Skin epidermis (tissue), 12 donors: ENCODE measurements at regions not wholly inside any gene's neighbourhood (a gene's known extent, or its start where the extent isn't known, plus 50 kb on each side); places are given as distances from the start of the nearest gene placed in this dataset.
"Not testable (repeated sequence)": the region's sequence is repeated elsewhere in the genome, so short reads cannot be mapped to it uniquely, and the experiment has no call there.

Experiments used
- H3K27ac ChIP-seq, 21 experiments: fragments of 200-600 bp; sonication (generic) in 11 of 21; one replicate each; pipeline ENCODE4 v1.5.0; 2020; ENCODE audit warnings: mild to moderate bottlenecking in 3 of 21, inconsistent platforms in 2 of 21, moderate library complexity in 2 of 21
- H3K4me3 ChIP-seq, 7 experiments: fragments of 200-600 bp; sonication (generic) in 2 of 7; one replicate each; pipeline ENCODE4 v1.5.0; 2020; ENCODE audit warnings: inconsistent platforms in 2 of 7, mild to moderate bottlenecking in 2 of 7, moderate library complexity in 1 of 7

DNA sequence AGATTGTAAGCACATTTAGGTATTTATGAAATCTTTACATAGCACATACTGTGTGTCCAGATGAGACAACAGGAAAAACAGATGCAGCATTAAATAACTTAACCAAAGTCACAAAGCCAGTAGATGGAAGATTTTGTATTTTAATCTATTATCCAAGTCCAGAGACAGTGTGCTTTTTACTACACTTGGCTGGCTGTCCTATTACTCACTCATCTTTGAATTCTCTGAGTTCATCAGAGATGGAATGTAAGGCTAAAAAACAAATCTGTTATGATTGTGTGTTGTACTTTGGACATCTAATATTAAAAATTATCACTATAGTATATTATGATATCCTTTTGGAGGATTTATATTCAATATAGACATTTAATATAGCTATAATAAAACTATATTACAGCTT is 1189.4 kb downstream of the DSC3 start:
- Histone ChIP-seq H3K27ac (no peak overlapping the region), H3K4me3 (no peak overlapping the region)

DNA sequence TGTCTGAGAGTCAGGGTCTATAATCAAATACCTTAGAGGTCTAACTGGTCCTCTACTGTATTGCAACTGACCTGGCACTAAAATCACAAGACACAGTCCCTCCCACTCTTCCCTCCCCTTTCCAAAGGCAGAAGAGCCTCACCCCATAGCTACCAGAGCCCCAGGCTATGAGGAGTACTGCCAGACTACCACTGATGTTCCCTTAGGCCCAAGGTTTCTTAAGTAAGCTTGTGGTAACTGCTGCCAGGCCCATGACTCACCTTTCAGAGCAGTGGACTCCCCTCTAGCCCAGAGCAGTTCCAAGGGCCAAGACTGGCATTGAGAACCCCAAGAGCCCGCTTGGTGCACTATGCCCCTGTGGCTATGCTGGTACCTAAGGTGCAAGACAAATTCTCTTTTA is 1193.4 kb downstream of the DSC3 start:
- no peak overlapping the region for H3K27ac ChIP-seq
- H3K4me3 ChIP-seq: no peak overlapping the region

DNA sequence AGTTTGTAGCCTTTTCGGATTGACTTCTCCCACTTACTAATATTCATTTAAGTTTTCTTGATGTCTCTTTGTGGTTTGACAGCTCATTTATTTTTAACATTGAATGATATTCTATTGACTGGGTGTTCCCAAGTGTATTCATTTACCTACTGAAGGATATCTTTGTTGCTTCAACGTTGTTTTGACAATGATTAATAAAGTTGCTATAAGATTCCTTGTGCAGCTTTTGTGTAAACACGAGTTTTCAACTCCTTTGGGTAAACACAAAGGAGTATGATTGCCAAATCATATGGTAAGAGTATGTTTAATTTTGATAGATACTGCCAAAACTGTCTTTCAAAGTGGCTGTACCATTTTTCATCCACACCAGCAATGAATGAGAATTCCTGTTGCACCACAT is 1200.9 kb downstream of the DSC3 start:
- H3K4me3 ChIP-seq: no peak overlapping the region
- H3K27ac ChIP-seq: no peak overlapping the region

DNA sequence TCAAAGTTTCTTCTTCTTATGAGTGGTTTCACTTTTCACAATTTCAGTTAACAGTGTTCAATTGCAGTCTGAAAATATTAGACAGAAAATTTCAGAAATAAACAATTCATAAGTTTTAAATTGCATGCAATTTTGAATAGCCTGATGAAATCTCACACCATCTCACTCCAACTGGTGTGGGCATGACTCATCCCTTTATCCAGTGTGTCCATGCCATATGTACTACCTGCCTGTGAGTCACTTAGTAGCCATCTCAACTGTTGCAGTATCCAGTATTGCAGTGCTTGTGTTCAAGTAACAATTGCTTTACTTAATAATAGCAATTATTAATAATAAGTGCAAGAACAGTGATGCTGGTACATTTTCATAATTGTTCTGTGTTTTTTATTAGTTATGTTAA is 1202.5 kb downstream of the DSC3 start:
- no peak overlapping the region for H3K4me3 ChIP-seq
- no peak overlapping the region for H3K27ac ChIP-seq

DNA sequence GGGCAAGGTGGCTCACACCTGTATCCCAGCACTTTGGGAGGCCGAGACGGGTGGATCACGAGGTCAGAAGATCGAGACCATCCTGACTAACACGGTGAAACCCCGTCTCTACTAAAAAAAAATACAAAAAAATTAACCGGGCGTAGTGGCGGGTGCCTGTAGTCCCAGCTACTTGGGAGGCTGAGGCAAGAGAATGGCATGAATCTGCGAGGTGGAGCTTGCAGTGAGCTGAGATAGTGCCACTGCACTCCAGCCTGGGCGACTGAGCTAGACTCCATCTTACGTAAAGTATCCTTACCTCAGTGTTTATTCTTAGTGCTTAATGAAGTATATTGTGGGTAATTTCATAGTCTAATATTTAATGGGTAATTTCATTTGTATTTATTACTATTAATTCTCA is 1203.6 kb downstream of the DSC3 start:
- not testable (repeated sequence) for H3K27ac ChIP-seq, H3K4me3 ChIP-seq

DNA sequence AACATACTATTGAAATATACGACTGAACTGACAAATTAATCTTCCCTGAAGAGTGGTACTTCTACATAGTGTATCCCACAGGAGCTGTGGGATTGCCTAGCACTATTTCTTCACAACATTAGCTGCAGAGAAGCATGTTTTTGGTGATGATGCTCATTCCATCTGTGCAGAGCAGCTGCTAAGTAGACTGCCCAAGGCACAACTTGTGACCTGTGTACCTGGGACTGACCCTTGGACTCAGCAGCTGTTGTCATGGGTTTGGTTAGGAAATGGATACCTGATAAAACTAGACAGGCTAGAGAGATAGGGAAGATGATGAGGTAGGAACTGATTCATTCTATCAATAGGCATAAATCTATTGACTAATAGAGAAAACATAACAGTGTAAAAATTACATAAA is 1204.0 kb downstream of the DSC3 start:
- Histone ChIP-seq H3K4me3 (no peak overlapping the region), H3K27ac (no peak overlapping the region)

DNA sequence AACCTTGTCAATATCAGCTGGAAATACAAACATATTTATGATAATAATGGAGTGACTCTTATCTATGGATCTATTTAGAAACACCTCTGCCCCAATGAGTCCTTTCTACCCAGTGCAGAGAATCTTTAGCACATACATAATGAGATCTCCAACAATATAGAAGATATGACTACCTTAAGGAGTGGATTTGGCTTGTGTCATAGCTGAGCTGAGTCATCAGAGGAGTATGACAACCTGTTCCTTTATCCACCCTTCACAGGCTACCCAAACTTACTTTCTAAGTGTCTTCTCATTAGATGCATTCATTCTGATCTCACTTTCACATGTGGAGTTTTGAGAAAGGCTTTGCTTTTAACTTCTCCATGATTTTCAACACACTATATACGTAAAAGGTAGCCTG is 1218.9 kb downstream of the DSC3 start:
- Histone ChIP-seq H3K27ac (no peak overlapping the region), H3K4me3 (no peak overlapping the region)

DNA sequence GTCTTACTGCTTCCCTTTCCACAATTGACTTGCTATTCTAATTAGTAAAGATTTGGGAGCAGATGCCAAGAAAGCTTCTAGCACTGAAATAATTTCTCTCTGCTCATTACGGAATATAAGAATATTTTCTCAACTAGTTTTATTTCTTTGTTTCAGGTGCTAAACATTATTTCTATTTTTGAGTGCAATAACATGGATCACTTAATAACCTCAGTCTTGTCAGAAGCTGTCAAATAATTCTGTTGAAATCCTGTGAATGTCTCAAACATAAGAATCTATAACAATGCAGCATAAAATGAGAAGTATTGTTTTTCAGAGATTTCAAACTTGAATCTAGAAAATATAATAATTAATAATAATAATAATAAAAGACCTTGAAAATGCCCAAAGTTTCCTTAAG is 1221.0 kb downstream of the DSC3 start:
- Histone ChIP-seq H3K4me3 (no peak overlapping the region), H3K27ac (no peak overlapping the region)

DNA sequence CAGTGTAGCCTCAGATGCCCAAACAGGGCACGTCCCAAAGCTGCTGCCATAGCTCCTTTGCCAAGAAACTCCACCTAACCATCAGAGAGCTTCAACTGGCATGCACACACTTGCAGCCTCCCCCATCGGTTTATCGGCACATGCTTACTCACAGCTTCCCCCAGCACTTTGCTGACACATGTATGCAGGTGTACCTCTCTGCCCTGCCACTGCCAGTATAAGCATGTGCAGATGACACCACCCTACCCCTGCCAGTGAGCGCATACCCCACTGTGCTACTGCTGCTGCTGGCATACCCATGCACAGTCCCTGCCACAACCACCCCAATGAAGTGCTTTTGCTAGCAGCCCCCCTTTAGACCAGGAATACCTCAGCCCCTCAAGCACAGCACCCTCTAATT is 1231.0 kb downstream of the DSC3 start:
- Histone ChIP-seq H3K27ac (no peak overlapping the region), H3K4me3 (no peak overlapping the region)

DNA sequence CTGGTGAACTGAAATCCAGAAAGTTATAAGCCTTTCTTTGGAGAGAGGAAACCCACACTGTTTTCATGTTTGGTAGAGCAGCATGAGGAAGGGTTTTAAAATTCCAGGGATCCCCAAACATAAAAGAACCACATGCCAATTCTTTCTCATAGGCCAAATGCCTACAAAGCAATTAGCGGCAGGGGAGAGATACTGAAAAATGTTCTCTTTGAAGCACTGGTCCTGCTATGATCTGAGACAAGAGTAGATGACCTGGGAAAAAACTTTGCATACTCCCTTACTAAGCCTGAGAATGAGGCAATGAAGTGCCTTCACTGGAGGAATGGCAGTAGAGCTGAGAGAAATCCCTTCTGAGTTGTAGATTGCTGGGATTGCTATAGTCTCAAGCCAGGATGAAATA is 1261.7 kb downstream of the DSC3 start:
- Histone ChIP-seq H3K27ac (no peak overlapping the region), H3K4me3 (no peak overlapping the region)

DNA sequence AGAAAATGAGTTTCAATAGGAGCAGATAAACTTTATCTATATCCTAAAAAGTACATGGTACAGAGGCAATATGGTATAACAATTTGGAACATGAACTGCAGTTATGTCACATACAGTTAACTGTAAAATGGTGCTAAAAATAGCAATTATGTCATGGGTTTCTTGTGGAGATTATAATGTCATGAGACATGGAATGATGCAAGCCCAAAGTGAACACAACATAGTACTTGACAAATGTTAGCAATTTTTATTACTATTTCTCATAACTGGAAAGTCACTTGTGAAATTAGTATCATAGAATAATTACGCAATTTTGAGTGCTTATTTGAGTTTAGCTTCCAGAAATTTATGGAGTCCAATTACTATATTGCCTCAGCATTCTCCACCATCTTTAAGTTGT is 1263.4 kb downstream of the DSC3 start:
- no peak overlapping the region for H3K27ac ChIP-seq

DNA sequence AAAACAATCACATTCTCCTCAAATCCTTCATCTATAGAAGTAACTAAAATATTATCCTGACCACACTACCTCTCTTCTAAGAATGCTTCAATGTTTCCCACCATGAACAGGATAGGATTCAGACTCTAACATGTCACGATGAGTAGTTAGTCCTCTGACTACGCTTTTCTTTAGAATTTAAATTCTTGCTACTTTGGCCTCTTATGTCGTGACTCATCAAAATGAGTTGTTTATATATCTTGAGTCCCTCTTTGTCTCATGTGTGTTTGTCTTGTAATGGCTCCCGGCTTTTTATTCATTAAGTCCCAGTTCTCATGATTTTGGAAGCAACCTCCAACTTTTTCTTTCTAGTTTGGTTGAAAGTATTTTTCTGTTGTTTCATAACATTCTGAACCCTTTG is 1289.2 kb downstream of the DSC3 start:
- no peak overlapping the region for H3K4me3 ChIP-seq
- H3K27ac ChIP-seq: no peak overlapping the region

More for the DNA sequence above, 1263.4 kb downstream of the DSC3 start:
- no peak overlapping the region for H3K4me3 ChIP-seq

DNA sequence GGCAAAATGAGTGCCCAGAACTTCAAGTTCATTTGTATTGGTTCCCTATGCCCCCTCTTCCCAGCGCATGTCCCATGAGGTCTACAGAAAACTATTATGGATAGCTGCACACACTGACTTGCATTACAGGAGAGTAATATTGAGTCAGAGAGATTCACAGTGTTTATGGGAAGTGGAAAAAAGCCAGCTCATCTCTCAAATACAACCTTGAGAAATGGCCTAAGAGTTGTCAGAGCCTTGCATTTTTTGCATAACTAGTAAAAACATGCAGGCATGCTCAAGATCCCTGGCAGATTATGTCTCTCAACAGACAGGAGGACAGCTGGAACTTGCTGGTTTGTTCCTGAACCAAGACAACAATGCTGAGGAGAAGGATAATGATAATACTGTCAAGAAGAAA is 1292.8 kb downstream of the DSC3 start:
- H3K27ac ChIP-seq: no peak overlapping the region
- H3K4me3 ChIP-seq: no peak overlapping the region

DNA sequence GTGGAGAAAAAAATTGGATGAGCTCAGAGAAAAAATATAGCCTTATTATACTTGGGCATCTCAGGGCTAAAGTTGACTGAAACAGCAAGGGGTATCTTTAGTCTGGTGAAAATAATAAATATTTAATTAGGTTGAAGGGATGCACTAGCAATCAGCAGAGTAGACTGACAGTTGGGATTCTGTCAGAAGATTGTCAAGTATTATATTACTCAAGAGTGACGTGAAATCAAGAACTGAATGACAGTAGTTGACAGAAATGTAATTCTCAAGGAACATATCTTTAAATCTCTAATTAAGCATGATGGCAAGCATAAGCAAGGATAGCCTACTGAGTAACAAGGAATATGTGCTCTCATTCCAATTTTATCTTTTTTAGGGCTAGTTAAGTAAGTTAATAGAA is 1301.1 kb downstream of the DSC3 start:
- Histone ChIP-seq H3K27ac (no peak overlapping the region), H3K4me3 (no peak overlapping the region)

DNA sequence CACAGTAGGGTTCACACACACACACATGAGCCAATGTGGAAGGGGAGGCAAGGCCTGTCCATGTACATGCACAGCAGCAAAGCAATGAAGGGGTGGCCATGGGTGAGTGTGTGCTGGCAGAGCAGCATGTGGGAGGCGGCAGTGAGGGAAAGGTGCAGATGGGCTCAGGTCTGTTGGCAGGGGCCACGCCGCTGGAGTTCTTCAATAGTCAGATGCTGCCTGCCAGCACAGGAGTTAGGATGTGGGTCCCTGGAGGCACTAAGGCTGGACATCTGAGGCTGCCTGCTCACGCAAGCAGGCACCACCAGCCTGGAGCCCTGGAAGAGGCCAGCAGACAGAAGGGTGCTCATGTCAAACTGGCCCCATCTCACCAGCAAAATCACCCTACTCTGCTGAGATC is 1304.9 kb downstream of the DSC3 start:
- Histone ChIP-seq H3K4me3 (no peak overlapping the region), H3K27ac (no peak overlapping the region)

DNA sequence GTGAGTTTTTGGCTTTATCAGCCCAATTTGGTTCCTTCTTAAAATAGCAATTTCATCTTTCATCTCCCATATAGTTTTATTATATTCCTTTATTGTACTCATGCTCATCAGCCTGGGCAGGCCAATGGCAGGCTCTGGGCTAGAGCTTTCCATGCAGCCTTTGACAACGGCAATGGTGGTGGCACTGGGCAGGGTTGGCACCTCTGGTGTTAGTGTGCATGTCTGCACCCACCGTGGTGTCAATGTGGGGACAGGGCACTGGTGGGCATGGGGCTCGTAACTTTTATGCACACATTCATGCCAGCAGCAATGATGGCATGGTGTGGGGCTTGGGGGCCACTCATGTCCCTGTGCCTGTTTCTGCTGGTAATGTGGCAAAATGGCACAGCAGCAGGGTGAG is 1305.4 kb downstream of the DSC3 start:
- Histone ChIP-seq H3K4me3 (no peak overlapping the region), H3K27ac (no peak overlapping the region)

DNA sequence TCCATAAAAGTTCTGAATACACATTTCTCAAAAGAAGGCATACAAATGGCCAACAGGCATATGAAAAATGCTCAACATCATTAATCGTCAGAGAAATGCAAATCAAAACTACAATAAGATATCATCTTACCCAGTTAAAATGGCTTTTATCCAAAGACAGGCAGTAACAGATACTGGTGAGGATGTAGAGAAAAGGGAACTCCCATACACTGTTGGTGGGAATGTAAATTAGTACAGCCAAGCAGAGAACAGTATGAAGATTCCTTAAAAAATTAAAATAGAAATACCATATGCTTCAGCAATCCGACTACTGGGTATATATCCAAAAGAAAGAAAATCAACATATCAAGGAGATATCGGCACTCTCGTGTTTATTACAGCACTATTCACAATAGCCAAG is 1312.5 kb downstream of the DSC3 start:
- Histone ChIP-seq H3K27ac (no peak overlapping the region), H3K4me3 (no peak overlapping the region)

DNA sequence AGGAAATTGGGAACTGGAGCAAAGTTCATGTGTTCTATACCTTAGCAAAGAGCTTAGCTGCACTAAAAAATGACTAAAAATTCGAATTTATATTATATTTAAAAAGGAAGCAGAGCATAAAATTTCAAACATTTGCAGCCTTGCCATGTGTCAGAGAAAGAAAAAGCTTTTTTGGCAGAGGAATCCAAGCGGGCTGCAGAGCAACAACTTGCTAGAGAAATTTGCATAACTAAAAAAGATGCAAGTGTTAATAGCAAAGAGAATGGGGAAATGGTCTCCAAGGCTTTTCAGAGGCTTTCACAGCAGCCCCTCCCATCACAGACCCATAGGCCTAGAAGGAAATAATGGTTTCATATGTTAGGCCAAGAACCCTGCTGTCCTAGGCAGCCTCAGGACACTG is 1315.9 kb downstream of the DSC3 start:
- Histone ChIP-seq H3K27ac (no peak overlapping the region), H3K4me3 (no peak overlapping the region)

DNA sequence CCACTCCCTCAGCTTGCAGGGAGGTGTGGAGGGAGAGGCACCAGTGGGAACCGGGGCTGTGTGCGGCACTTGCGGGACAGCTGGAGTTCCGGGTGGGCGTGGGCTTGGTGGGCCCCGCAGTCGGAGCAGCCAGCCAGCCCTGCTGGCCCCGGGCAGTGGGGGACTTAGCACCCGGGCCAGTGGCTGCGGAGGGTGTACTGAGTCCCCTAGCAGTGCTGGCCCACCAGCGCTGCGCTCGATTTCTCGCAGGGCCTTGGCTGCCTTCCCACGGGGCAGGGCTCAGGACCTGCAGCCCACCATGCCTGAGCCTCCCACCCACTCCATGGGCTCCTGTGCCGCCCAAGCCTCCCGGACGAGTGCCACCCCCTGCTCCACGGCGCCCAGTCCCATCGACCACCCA is 1319.1 kb downstream of the DSC3 start:
- not testable (repeated sequence) for H3K27ac ChIP-seq, H3K4me3 ChIP-seq

DNA sequence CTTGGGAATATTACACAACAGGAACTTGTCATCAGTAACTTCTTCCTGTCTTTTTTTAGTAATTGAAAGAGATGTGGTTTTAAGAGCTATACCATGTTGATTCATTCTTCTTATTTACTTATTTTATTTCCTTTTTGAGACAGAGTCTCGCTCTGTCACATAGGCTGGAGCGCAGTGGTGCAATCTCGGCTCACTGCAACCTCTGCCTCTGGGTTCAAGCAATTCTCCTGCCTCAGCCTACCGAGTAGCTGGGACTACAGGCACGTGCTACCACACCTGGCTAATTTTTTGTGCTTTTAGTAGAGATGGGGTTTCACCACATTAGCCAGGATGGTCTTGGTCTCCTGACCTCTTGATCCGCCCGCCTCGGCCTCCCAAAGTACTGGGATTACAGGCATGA is 1326.6 kb downstream of the DSC3 start:
- H3K4me3 ChIP-seq, H3K27ac ChIP-seq: not testable (repeated sequence)

DNA sequence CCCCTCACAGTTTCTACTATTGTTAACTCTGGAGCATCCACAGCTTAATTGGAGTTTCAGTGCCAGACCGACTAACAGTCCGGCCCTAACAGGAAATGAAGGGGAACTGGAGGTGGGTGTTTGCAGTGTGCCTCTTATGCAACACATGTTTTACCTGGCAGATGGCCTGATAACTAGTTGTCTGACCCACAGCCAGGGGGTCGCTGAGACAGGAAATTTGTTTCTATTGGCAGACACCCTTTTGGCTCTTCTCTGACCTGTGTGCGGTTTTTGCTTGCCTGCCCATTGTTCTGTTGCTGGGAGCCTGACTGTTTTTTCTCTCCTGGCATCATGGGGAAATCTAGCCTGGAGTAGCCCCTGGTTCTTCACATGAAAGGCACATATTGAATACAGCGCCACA is 1329.8 kb downstream of the DSC3 start:
- H3K27ac ChIP-seq: no peak overlapping the region

DNA sequence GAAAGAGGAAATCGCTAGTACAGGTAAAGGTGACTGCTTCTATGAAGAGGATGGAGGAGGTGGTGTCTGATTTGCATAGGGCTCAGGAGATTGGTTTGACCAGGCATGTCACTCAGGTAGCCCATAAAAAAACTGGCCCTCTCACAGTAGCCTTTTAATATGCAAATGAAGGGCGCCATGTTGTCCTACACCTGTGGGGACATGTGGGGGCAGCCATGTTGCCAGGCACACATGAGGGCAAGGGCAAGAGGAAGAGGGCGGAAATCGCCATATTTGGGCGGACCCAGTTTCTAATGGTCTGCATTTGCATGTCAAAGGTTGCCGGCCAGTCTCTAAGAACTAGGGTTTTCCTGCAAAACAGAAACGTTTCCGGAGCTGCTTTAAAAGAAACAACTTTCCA is 1330.6 kb downstream of the DSC3 start:
- Histone ChIP-seq H3K27ac (no peak overlapping the region), H3K4me3 (no peak overlapping the region)

More for the DNA sequence above, 1329.8 kb downstream of the DSC3 start:
- H3K4me3 ChIP-seq: no peak overlapping the region

DNA sequence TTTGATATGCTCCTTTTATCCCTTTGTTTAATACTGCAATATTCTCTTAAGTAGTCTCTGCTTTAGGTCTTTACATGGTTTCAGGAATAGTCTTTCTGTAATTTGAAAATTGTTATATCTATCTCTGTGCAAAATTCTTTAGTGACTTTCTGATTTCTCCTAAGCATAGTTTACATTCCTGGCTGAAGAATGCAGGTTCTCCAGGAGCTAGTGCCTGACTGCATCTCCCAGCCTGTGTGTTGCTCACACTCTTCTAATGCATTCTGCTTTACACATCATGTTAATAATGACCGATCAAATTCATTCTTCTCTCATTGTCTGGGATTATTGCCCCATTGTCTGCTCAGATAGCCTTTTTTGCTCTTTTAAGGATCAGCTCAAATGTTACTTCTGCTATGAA is 1349.2 kb downstream of the DSC3 start:
- no peak overlapping the region for H3K27ac ChIP-seq
- H3K4me3 ChIP-seq: no peak overlapping the region
